KMS-11 (cell line): ENCODE measurements at regions not wholly inside any gene's neighbourhood (a gene's known extent, or its start where the extent isn't known, plus 50 kb on each side); places are given as distances from the start of the nearest gene placed in this dataset.

ENCODE experiments used
- H2AFZ ChIP-seq: fragments of 200-600 bp; sonication (generic); 2 replicates; pipeline ENCODE4 v1.6.1; 2016; ENCODE audit warnings: antibody characterized with exemption, mixed run types, low read depth
- H3K27ac ChIP-seq: fragments of 200-600 bp; sonication (generic); 2 replicates; pipeline ENCODE4 v1.6.1; 2016; ENCODE audit warnings: mild to moderate bottlenecking, mixed run types
- H3K27me3 ChIP-seq: fragments of 200-600 bp; sonication (generic); 2 replicates; pipeline ENCODE4 v1.6.1; 2017; ENCODE audit warnings: mild to moderate bottlenecking, low read depth, mixed run types, moderate library complexity; ENCODE audit not compliant: insufficient read depth
- H3K36me3 ChIP-seq: fragments of 200-600 bp; sonication (generic); 2 replicates; pipeline ENCODE4 v1.6.1; 2017; ENCODE audit warnings: mild to moderate bottlenecking, mixed run types; ENCODE audit not compliant: insufficient read depth
- H3K4me1 ChIP-seq: fragments of 200-600 bp; sonication (generic); 2 replicates; pipeline ENCODE4 v1.6.1; 2016; ENCODE audit warnings: mild to moderate bottlenecking, low read depth, mixed run types; ENCODE audit not compliant: poor library complexity, severe bottlenecking
- H3K4me2 ChIP-seq: fragments of 200-600 bp; sonication (generic); 2 replicates; pipeline ENCODE4 v1.7.0; 2016; ENCODE audit warnings: mild to moderate bottlenecking, mixed run types
- H3K4me3 ChIP-seq: fragments of 200-600 bp; sonication (generic); IDR thresholded peaks from 2 replicates; pipeline ENCODE4 v1.6.1; 2017; ENCODE audit warnings: low read depth, low read length, mixed read lengths; ENCODE audit not compliant: insufficient read depth
- H3K79me2 ChIP-seq: fragments of 200-600 bp; sonication (generic); 2 replicates; pipeline ENCODE4 v1.6.1; 2016; ENCODE audit warnings: low read depth, mixed run types; ENCODE audit not compliant: insufficient read depth
- H3K9ac ChIP-seq: fragments of 200-600 bp; sonication (generic); 2 replicates; pipeline ENCODE4 v1.6.1; 2016; ENCODE audit warnings: mild to moderate bottlenecking, mixed run types
- H4K20me1 ChIP-seq: fragments of 200-600 bp; sonication (generic); 2 replicates; pipeline ENCODE4 v1.6.1; 2016; ENCODE audit warnings: mild to moderate bottlenecking, mixed run types; ENCODE audit not compliant: insufficient read depth
- CTCF ChIP-seq: fragments of 200-600 bp; sonication (generic); conservative IDR thresholded peaks from 2 replicates; pipeline ENCODE4 v1.6.1; 2017; ENCODE audit warnings: low read depth, mild to moderate bottlenecking, antibody characterized with exemption, low read length, moderate library complexity, mixed read lengths

GRCh38 chr3:96700322-96701315 is 113.8 kb upstream of the EPHA6 start:
- Histone ChIP-seq H3K79me2 (no peaks in the 10 kb centered on the region), H3K4me1 (no peaks in the 10 kb centered on the region), H3K27me3 (no peaks in the 10 kb centered on the region), H4K20me1 (no peaks in the 10 kb centered on the region), H3K4me2 (no peak overlapping the region), H2AFZ (no peak overlapping the region), H3K36me3 (no peaks in the 10 kb centered on the region), H3K4me3 (no peak overlapping the region), H3K27ac (no peak overlapping the region), H3K9ac (no peak overlapping the region)
- no peak for TF ChIP-seq CTCF

- H3K36me3 ChIP-seq: no peaks in the 10 kb centered on the region
- H4K20me1 ChIP-seq: no peaks in the 10 kb centered on the region
- no peak overlapping the region for H3K4me3 ChIP-seq
- no peak overlapping the region for H2AFZ ChIP-seq
- H3K4me1 ChIP-seq: no peaks in the 10 kb centered on the region
- H3K4me2 ChIP-seq: no peak overlapping the region
- no peaks in the 10 kb centered on the region for H3K79me2 ChIP-seq
- H3K27me3 ChIP-seq: no peaks in the 10 kb centered on the region
- no peak overlapping the region for H3K27ac ChIP-seq
- TF ChIP-seq CTCF: no peak
- H3K9ac ChIP-seq: no peak overlapping the region
Measured at GRCh38 chr3:96705895-96706294, 108.5 kb upstream of the EPHA6 start.

GRCh38 chr3:96706509-96706908 is 107.9 kb upstream of the EPHA6 start:
- H3K4me2 ChIP-seq: no peak overlapping the region
- H3K4me1 ChIP-seq: no peaks in the 10 kb centered on the region
- H3K27ac ChIP-seq: no peak overlapping the region
- H3K9ac ChIP-seq: no peak overlapping the region
- no peak for TF ChIP-seq CTCF
- H4K20me1 ChIP-seq: no peaks in the 10 kb centered on the region
- H3K79me2 ChIP-seq: no peaks in the 10 kb centered on the region
- no peaks in the 10 kb centered on the region for H3K27me3 ChIP-seq
- H2AFZ ChIP-seq: no peak overlapping the region
- no peaks in the 10 kb centered on the region for H3K36me3 ChIP-seq
- no peak overlapping the region for H3K4me3 ChIP-seq

GRCh38 chr3:96711816-96712215 is 102.6 kb upstream of the EPHA6 start:
- Histone ChIP-seq H3K9ac (no peak overlapping the region), H3K27ac (no peak overlapping the region), H3K4me2 (no peak overlapping the region), H3K79me2 (no peaks in the 10 kb centered on the region), H2AFZ (no peak overlapping the region), H3K4me1 (no peaks in the 10 kb centered on the region), H3K27me3 (no peaks in the 10 kb centered on the region), H3K36me3 (no peaks in the 10 kb centered on the region), H3K4me3 (no peak overlapping the region), H4K20me1 (no peaks in the 10 kb centered on the region)
- no peak for TF ChIP-seq CTCF
